Gastroesophageal sphincter (tissue), 4 donors: ENCODE measurements at regions not wholly inside any gene's neighbourhood (a gene's known extent, or its start where the extent isn't known, plus 50 kb on each side); places are given as distances from the start of the nearest gene placed in this dataset.

Source experiments
- ATAC-seq: fragments of 150-250 bp; one replicate; pipeline ENCODE4 v1.9.1; 2016; ENCODE audit warnings: mild to moderate bottlenecking, moderate library complexity
- H3K27ac ChIP-seq, 4 donors: fragments of 200-600 bp; sonication (generic) in 3 of 4; 1 replicate in 3 of 4; 2 replicates in 1 of 4; pipeline ENCODE4 v1.5.1; 2016 to 2019
- H3K27me3 ChIP-seq: fragments of 200-600 bp; sonication (generic); one replicate; pipeline ENCODE4 v1.5.1; 2019
- H3K36me3 ChIP-seq, 2 donors: fragments of 200-600 bp; sonication (generic); one replicate each; pipeline ENCODE4 v1.5.1; 2019; ENCODE audit warnings: control low read depth in 1 of 2
- H3K4me1 ChIP-seq, 3 donors: fragments of 200-600 bp; sonication (generic); 1 replicate in 2 of 3; 2 replicates in 1 of 3; pipeline ENCODE4 v1.5.1; 2016 to 2019; ENCODE audit warnings: control low read depth in 2 of 3
- H3K4me3 ChIP-seq, 2 donors: fragments of 200-600 bp; sonication (generic); one replicate each; pipeline ENCODE4 v1.5.1; 2019; ENCODE audit warnings: mild to moderate bottlenecking in 1 of 2, moderate library complexity in 1 of 2
- H3K9me3 ChIP-seq, 3 donors: fragments of 200-600 bp; sonication (generic); one replicate each; pipeline ENCODE4 v1.5.1; 2017 to 2019; ENCODE audit warnings: control low read depth in 2 of 3
- EP300 ChIP-seq: sonication (generic); formaldehyde crosslinking; IDR thresholded peaks from one replicate; pipeline ENCODE4 v1.6.1; 2017; ENCODE audit warnings: antibody characterized with exemption, mild to moderate bottlenecking
- POLR2A ChIP-seq, 2 donors: fragments of 450-650 bp; IDR thresholded peaks; one replicate each; pipeline ENCODE4 v1.6.1; 2017; ENCODE audit warnings: antibody characterized with exemption in 2 of 2, mild to moderate bottlenecking in 2 of 2, moderate library complexity in 1 of 2
- POLR2AphosphoS5 ChIP-seq: sonication (generic); formaldehyde crosslinking; IDR thresholded peaks from one replicate; pipeline ENCODE4 v1.6.1; 2017; ENCODE audit warnings: antibody characterized with exemption
- WGBS, 2 donors: methylation state at CpG; one replicate each; pipeline ENCODE4 v1.1.5; 2018; ENCODE audit warnings: low coverage in 1 of 2; 5-methylcytosine and 5-hydroxymethylcytosine counted together
- TF ChIP-seq, protein P1 (sequence below), 4 experiments: fragments of 200-600 bp in 2 of 4; fragments of 450-650 bp in 2 of 4; sonication (generic) in 1 of 4; IDR thresholded peaks; one replicate each; pipeline ENCODE4 v1.5.1; 2017 to 2019; ENCODE audit warnings: antibody characterized with exemption in 4 of 4, mild to moderate bottlenecking in 2 of 4, moderate library complexity in 2 of 4

GRCh38 chr15:88714782-88715372 lies 76.1 kb downstream of the ISG20 start:
- 44 to 70% methylated on average over 2 to 3 of the region's 9 CpGs for WGBS, 2 donors
- TF ChIP-seq POLR2A (IDR thresholded peaks at IDR 0.05) (no peak), POLR2AphosphoS5 (no peak), EP300 (no peak)
- TF ChIP-seq, protein P1, sequence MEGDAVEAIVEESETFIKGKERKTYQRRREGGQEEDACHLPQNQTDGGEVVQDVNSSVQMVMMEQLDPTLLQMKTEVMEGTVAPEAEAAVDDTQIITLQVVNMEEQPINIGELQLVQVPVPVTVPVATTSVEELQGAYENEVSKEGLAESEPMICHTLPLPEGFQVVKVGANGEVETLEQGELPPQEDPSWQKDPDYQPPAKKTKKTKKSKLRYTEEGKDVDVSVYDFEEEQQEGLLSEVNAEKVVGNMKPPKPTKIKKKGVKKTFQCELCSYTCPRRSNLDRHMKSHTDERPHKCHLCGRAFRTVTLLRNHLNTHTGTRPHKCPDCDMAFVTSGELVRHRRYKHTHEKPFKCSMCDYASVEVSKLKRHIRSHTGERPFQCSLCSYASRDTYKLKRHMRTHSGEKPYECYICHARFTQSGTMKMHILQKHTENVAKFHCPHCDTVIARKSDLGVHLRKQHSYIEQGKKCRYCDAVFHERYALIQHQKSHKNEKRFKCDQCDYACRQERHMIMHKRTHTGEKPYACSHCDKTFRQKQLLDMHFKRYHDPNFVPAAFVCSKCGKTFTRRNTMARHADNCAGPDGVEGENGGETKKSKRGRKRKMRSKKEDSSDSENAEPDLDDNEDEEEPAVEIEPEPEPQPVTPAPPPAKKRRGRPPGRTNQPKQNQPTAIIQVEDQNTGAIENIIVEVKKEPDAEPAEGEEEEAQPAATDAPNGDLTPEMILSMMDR (IDR thresholded peaks at IDR 0.05) = no peak
- no peak for ATAC-seq

GRCh38 chr15:88716543-88717381 lies 77.9 kb downstream of the ISG20 start:
- peaks cover 59% of the 10 kb centered on the region for H3K27me3 ChIP-seq
- TF ChIP-seq, protein P1 (IDR thresholded peaks at IDR 0.05) = no peak
- TF ChIP-seq POLR2AphosphoS5 (no peak), EP300 (no peak), POLR2A (IDR thresholded peaks at IDR 0.05) (no peak)
- H3K36me3 ChIP-seq = no peaks in the 10 kb centered on the region
- no peaks in the 10 kb centered on the region for H3K9me3 ChIP-seq
- no peak overlapping the region for H3K27ac ChIP-seq
- no peak for ATAC-seq
- no peak overlapping the region for H3K4me3 ChIP-seq
- 39 to 75% methylated on average over 6 to 8 of the region's 20 CpGs for WGBS, 2 donors
- H3K4me1 ChIP-seq = no peaks in the 10 kb centered on the region

More at GRCh38 chr15:88714782-88715372, 76.1 kb downstream of the ISG20 start:
- peaks cover 63% of the 10 kb centered on the region for H3K27me3 ChIP-seq
- no peak overlapping the region for H3K27ac ChIP-seq
- H3K36me3 ChIP-seq = no peaks in the 10 kb centered on the region
- no peaks in the 10 kb centered on the region for H3K4me1 ChIP-seq
- no peak overlapping the region for H3K4me3 ChIP-seq
- H3K9me3 ChIP-seq = no peaks in the 10 kb centered on the region

DNA sequence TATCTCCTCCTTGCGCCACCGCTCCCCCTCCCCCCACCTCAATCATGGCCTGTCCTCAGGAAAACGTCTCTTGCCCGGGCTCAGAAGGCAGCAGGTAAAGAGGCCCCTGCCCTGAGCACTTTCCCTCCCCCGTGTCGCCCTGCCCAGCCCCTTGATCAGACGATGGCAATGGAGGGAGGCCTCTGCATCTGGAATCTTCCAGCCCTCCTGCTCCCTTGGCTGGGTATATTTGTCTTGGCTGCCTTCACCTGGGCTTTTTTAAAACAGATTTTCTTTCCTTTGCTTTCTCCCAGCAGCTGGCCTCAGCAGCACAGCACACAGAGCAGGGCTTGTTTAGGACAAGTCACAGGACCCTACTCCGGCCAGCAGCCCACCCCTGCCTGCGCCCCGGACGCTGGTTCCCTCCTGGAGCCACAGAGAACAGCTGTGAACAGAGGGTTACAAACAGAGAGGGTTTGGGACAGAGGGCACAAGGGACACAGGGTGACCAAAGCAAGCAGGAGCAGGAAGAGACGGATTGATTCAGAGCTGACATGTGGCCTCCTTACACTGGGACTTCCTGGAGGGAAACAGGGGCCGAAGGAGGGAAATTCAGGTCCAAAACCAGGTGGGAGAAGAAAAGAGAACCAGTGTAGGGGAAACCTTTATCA lies 78.7 kb downstream of the ISG20 start:
- Histone ChIP-seq H3K4me3 (no peak overlapping the region), H3K27ac (no peak overlapping the region), H3K36me3 (no peaks in the 10 kb centered on the region), H3K27me3 (peaks cover 52% of the 10 kb centered on the region), H3K9me3 (no peaks in the 10 kb centered on the region), H3K4me1 (no peaks in the 10 kb centered on the region)
- no peak for ATAC-seq
- TF ChIP-seq EP300 (no peak), POLR2AphosphoS5 (no peak)
- TF ChIP-seq, protein P1 (IDR thresholded peaks at IDR 0.05) = no peak
- WGBS, 2 donors = 40 to 75% methylated on average over 2 to 5 of the region's 13 CpGs

DNA sequence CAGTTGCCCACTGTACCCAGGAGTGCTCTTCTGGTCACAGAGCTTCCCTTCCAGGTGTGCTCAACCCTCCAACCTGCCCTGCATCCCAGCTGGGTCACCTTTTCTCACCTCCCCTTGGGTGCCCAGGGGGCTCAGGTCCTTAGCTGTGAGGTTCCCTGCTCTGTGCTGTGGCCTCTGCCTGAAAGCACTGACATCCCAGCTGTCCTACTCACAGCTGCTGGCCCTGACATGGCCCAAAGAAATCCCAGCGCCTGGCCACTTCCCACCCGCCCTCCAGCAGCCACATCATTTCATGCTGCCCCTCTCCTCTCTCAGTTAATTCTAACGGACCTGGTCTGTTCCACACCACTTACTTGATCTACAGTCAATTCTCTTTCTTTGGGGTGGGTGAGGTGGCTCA lies 79.9 kb downstream of the ISG20 start:
- ATAC-seq = no peak
- no peaks in the 10 kb centered on the region for H3K36me3 ChIP-seq
- H3K9me3 ChIP-seq = no peaks in the 10 kb centered on the region
- H3K27ac ChIP-seq = no peak overlapping the region
- H3K27me3 ChIP-seq = peaks cover 41% of the 10 kb centered on the region
- no peak overlapping the region for H3K4me3 ChIP-seq
- no peaks in the 10 kb centered on the region for H3K4me1 ChIP-seq
- WGBS, 2 donors = 73 to 86% methylated on average over 2 to 3 of the region's 3 CpGs
- TF ChIP-seq, protein P1 (IDR thresholded peaks at IDR 0.05) = no peak
- no peak for TF ChIP-seq POLR2AphosphoS5
- TF ChIP-seq EP300 = no peak
- TF ChIP-seq POLR2A (IDR thresholded peaks at IDR 0.05) = no peak
